ENCODE measurements at regions not wholly inside any gene's neighbourhood (a gene's known extent, or its start where the extent isn't known, plus 50 kb on each side); places are given as distances from the start of the nearest gene placed in this dataset.
"Not testable (repeated sequence)": the region's sequence is repeated elsewhere in the genome, so short reads cannot be mapped to it uniquely, and the experiment has no call there.

- not testable (repeated sequence) for TF ChIP-seq CTCF, POLR2A, EP300 (IDR thresholded peaks at IDR 0.05)
Measured at GRCh38 chr7:6990426-6991152, 164.5 kb upstream of the CCZ1B start.
